ENCODE measurements at regions not wholly inside any gene's neighbourhood (a gene's known extent, or its start where the extent isn't known, plus 50 kb on each side); places are given as distances from the start of the nearest gene placed in this dataset.
A peak's percentile ranks its signal among the peaks of the same experiment; 100 is the strongest.

DNA sequence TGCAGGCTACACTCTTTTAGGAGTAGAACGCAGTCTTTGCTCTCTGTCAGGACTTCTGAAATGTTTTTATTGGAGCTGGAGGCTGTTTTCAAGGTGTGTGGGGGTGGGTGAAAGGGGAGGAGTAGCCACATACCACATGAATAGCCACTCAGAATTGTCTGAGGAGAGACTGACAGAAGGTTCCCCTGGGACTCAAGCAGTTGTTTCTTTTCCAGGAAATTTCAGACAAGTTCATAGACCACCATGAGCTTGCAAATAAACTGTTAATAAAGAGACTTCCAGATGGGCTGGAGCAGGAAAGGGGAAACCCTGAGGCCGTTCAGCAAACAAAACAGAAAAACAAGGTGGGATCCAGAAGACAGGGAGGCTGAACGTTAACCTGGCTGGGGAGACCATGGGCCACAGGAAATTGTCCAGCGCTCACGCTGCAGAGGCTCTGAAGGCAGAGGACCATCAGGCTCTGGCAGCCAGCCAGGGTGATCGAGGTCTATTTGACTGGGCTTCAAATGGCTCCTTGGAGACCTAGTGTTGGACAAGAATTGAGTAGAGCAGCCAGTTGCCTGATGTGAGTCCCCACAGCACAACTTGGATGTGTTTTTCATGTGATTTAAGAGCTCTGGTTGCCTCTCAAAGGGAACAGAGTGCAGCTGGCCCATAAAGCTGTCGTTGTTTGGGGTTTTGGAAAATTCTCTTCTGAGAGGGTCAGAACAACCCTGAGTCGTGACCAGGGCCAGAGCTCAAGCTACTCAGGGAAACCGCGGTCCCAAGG lies 159.2 kb upstream of the RAI14 start:
- H3K4me3 ChIP-seq (ENCODE audit: low read depth, low read length) = no peak overlapping the region
- TF ChIP-seq, protein P1, sequence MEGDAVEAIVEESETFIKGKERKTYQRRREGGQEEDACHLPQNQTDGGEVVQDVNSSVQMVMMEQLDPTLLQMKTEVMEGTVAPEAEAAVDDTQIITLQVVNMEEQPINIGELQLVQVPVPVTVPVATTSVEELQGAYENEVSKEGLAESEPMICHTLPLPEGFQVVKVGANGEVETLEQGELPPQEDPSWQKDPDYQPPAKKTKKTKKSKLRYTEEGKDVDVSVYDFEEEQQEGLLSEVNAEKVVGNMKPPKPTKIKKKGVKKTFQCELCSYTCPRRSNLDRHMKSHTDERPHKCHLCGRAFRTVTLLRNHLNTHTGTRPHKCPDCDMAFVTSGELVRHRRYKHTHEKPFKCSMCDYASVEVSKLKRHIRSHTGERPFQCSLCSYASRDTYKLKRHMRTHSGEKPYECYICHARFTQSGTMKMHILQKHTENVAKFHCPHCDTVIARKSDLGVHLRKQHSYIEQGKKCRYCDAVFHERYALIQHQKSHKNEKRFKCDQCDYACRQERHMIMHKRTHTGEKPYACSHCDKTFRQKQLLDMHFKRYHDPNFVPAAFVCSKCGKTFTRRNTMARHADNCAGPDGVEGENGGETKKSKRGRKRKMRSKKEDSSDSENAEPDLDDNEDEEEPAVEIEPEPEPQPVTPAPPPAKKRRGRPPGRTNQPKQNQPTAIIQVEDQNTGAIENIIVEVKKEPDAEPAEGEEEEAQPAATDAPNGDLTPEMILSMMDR (conservative IDR thresholded peaks at IDR 0.05; ENCODE audit: low read depth, low read length) = no peak
- no peak for DNase-seq (ENCODE audit: low read depth)

DNA sequence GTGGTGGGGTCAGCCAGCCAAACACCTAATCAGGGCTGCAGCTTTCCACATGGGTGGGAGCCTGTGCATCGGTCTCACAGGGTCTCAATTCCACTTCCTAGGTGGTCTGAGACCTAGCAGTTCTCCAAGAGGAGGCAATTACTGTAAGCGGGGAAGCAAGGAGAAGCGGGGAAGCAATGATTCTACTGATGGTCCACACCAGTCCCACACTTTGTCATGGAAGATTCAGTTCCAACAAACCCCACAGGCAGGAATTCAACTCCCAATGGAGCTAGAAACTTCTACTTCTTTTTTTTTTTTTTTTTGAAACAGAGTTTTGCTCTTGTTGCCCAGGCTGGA lies 158.7 kb upstream of the RAI14 start:
- TF ChIP-seq, protein P1 (conservative IDR thresholded peaks at IDR 0.05; ENCODE audit: low read depth, low read length) = no peak
- no peak overlapping the region for H3K4me3 ChIP-seq (ENCODE audit: low read depth, low read length)
- no peak for DNase-seq (ENCODE audit: low read depth)

DNA sequence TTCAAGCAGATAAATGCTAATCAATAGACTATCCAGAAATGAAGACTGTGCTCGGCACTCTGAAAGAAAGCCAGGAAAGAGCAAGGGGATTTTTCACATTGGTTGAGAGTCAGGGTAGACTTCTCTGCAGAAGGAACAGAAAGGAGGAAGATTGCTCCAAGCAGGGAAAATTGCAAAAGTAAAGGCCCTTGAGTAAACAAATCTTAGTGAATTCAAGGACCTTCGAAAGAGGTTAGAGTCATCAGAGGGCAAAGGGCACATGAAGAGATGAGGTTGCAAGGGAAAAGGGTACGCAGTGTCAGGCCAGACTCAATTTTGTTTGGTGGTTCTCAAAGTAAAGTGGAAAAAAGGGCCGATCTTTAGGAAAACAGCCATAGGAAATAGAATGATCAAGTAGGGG lies 157.6 kb upstream of the RAI14 start:
- DNase-seq (ENCODE audit: low read depth) = no peak
- TF ChIP-seq, protein P1 (conservative IDR thresholded peaks at IDR 0.05; ENCODE audit: low read depth, low read length) = no peak
- H3K4me3 ChIP-seq (ENCODE audit: low read depth, low read length) = no peak overlapping the region

DNA sequence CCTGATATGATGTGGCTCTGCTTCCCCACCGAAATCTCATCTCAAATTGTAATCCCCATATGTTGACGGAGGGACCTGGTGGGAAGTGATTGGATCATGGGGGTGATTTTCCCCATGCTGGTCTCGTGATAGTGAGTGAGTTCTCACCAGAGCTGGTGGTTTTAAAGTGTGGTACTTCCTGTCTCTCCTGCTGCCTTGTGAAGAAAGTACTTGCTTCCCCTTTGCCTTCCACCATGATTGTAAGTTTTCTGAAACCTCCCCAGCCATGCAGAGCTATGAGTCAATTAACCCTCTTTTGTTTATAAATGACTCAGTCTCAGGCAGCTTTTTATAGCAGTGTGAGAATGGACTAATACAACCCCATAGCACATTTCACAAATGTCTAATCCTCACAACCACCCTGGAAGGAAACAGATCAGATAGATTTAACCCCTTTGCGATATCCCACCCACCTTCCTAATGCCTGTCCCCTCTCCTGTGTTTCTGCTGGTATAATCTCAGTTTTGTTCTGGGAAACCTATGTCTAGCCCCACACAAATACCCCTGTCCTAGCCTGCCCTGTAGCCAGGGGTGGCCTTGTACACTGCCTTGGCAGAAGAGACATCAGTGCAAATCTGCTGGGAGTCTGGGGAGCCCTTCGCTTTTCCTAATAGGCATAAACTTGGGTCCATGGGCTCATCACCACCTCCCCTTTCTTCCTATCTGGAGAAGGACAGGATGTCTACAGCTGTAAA lies 157.0 kb upstream of the RAI14 start:
- TF ChIP-seq, protein P1 (conservative IDR thresholded peaks at IDR 0.05; ENCODE audit: low read depth, low read length) = no peak
- peak; percentile 85 for DNase-seq (ENCODE audit: low read depth)
- H3K4me3 ChIP-seq (ENCODE audit: low read depth, low read length) = no peak overlapping the region

DNA sequence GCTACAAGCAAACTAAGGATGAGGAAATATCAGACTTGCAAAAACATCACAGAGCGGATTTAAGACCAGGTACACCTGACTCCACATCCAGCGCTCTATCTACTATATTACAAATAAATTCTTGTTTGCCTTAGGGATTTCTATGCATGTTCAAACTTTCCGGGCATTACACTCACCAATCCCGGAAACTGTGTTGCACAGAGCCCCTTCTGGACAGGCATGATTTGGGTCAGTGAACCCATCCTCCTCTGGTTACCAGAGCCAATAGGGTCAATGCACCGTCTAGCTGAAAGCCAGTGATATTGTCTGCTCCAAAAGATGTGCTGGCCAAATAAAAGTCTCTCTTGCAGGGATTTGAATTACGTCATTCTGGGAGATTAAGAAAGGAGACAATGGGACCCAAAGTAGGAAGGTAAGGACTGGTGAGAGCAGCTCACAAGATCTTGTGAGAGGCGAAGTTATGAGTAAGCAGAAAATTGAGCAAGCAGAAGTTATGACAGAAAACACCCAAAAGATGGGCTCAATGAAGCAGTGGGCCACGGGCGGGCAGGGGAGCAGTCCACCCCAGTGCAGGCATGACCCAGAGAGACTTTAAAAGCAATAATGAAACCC lies 155.8 kb upstream of the RAI14 start:
- no peak overlapping the region for H3K4me3 ChIP-seq (ENCODE audit: low read depth, low read length)
- TF ChIP-seq, protein P1 (conservative IDR thresholded peaks at IDR 0.05; ENCODE audit: low read depth, low read length) = no peak
- no peak for DNase-seq (ENCODE audit: low read depth)

DNA sequence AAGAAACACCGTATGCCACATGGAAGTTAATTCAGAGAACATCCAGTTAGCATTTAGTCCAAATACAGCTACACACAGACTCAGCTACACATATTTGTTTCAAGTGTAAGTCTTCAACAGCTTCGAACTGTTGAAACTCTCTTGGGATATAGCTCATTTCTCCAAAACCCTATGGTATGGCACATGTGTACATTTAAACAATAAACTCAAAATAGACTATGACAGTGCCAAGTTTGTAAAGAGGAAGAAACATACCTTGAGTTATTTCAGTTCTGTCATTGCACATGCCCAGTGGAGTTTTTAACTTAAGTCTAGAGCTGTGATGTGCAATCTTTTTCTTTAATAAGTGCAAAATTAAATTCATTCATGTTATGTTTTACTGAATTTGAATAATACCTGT lies 155.1 kb upstream of the RAI14 start:
- TF ChIP-seq, protein P1 (conservative IDR thresholded peaks at IDR 0.05; ENCODE audit: low read depth, low read length) = no peak
- DNase-seq (ENCODE audit: low read depth) = no peak
- H3K4me3 ChIP-seq (ENCODE audit: low read depth, low read length) = no peak overlapping the region
